Inflammatory macrophage treated with lipopolysaccharide for 4 hours (primary cell): ENCODE measurements at regions not wholly inside any gene's neighbourhood (a gene's known extent, or its start where the extent isn't known, plus 50 kb on each side); places are given as distances from the start of the nearest gene placed in this dataset.
"Not testable (repeated sequence)": the region's sequence is repeated elsewhere in the genome, so short reads cannot be mapped to it uniquely, and the experiment has no call there.

Experiments used
- DNase-seq: peaks from one replicate; pipeline ENCODE4 v3.0.0-alpha.2; 2020

DNA sequence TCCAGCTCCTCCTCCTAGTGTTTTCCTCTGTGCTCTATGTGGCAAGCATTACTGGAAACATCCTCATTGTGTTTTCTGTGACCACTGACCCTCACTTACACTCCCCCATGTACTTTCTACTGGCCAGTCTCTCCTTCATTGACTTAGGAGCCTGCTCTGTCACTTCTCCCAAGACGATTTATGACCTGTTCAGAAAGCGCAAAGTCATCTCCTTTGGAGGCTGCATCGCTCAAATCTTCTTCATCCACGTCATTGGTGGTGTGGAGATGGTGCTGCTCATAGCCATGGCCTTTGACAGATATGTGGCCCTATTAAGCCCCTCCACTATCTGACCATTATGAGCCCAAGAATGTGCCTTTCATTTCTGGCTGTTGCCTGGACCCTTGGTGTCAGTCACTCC lies 64.0 kb downstream of the OR4F15 start:
- DNase-seq: not testable (repeated sequence)

DNA sequence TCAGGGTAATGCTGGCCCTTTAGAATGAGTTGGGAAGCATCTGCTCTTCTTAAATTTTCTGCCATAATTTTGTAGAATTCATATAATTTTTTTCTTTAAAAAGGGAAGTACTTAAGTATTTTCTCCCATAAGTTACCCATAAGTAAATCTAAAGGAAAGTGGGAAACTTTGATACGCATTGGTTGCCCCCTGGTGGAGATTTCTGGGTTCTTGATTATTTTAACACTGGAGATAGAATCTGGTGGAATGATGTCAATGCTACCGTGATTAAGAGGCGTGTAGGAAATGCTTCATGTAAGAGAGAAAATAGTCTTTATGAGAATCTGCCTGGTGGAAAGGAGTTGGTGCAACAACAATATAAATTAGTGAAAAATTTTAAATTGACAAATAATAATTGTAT lies 65.6 kb downstream of the OR4F15 start:
- DNase-seq: not testable (repeated sequence)

DNA sequence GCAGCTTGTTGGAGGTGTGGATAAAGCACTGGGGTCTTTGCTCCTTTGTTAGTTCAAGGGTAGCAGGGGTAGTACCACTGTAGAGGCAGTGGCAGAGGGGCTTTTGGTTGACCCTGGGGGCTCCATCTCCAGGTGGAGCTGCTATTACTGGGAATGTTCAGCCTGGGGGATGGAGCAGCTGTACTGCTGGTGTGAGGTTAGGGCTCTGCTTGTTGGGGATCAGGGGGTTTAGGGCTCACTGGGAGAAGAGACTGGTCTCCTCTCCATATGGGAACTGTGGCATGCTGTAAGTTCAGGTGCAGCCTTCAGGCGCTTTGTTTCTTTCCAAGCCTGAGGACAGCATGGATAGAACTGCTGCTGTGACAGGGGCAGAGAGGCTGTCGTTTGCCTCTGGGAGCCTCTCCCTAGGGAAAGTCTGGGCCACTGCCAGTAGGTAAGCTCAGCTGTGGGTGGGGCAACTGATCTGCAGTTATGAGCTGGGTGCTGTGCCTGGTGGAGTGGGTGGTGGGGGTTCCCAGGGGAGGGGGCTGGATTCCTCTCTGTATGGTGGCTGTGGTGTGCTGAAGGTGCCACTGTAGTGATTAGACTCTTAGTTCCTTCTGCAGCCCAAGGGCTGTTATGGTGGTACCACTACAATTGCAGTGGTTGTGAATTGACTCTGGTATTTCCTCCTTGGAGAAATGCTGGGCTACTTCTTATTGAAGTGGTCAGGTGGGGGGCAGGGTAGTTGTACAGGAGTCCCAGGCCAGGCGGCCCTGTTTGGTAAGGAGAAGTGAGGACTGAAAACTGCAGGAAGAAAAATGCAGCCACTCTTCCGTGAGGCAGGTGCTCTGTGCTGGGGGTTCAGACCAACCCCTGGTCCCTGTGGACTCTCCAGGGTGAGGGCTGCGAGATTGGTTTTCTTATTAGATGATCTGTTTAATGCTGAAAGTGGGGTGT lies 100.6 kb downstream of the OR4F15 start:
- DNase-seq: not testable (repeated sequence)

- not testable (repeated sequence) for DNase-seq
These were observed 112.6 kb downstream of the OR4F15 start for GRCh38 chr15:101924554-101924953.

DNA sequence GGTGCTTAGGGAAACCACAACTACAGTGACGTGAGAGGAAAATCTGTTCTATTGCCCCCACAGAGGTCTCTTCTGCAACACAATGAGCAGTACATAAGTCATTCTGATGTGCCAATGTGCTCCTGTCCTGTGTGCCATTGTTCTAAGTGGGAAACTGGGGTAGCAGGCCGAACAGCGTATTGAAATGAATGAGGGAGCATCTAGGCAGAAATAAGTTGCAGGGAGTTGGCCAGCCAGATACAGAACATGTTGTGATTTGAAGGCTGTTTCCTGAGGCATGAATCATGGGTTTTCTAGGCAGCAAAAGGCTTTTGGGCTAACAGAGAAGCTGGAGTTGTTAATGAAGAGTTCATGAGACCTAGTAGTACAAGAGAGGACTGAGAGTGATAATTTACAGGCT lies 122.5 kb downstream of the OR4F15 start:
- DNase-seq: not testable (repeated sequence)

GRCh38 chr15:101937362-101937761 lies 125.4 kb downstream of the OR4F15 start:
- not testable (repeated sequence) for DNase-seq

DNA sequence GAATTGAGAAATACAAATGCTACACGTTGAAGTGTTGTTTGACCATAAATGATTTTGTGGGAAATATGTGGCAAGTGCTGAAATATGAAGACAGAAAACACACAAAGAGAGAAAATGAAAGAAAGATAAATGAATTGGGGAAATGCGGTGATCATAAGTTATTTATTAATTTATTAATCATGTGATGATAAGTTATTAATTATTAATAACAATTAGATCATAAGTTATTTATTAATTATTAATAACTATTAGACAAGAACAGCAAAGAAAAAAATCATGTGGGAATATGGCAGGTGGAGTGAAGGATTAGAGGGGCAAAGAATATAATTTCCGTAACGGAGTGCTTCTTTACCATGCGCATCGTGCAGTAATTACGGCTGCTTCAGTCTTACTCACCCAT lies 126.6 kb downstream of the OR4F15 start:
- not testable (repeated sequence) for DNase-seq

- DNase-seq: not testable (repeated sequence)
These were observed 133.9 kb downstream of the OR4F15 start for GRCh38 chr15:101945896-101946295.

- DNase-seq: not testable (repeated sequence)
These were observed 136.5 kb downstream of the OR4F15 start for GRCh38 chr15:101948491-101949010.

- DNase-seq: not testable (repeated sequence)
These were observed 137.5 kb downstream of the OR4F15 start for GRCh38 chr15:101949380-101950065.

- not testable (repeated sequence) for DNase-seq
These were observed 142.0 kb downstream of the OR4F15 start for GRCh38 chr15:101953993-101954392.

GRCh38 chr15:101955840-101956239 lies 143.8 kb downstream of the OR4F15 start:
- DNase-seq: not testable (repeated sequence)

GRCh38 chr15:101958656-101959055 lies 146.7 kb downstream of the OR4F15 start:
- DNase-seq: not testable (repeated sequence)

GRCh38 chr15:101961263-101961662 lies 149.3 kb downstream of the OR4F15 start:
- not testable (repeated sequence) for DNase-seq

- DNase-seq: not testable (repeated sequence)
These were observed 149.8 kb downstream of the OR4F15 start for GRCh38 chr15:101961765-101962164.

GRCh38 chr15:101963687-101964086 lies 151.7 kb downstream of the OR4F15 start:
- not testable (repeated sequence) for DNase-seq

DNA sequence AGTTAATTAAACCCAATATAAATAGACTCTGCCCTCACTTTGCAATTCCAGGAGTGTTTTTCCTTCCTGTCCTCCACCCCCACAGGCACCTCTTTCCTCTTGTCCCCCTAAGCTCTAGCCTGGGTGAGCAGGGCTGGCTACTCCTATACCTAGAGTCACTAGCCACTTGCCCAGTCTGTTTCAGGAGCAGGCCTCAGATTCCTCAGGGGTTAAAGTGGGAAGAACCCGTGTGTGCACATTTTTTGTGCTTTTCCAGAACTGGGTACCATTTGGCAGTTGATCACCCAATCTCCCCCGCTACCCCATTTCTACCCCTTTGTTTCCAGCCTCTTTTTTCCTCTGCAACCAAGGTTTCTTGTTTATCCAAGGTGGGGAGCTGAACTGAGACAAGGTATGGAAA lies 153.4 kb downstream of the OR4F15 start:
- not testable (repeated sequence) for DNase-seq

GRCh38 chr15:101965860-101966259 lies 153.9 kb downstream of the OR4F15 start:
- DNase-seq: not testable (repeated sequence)

DNA sequence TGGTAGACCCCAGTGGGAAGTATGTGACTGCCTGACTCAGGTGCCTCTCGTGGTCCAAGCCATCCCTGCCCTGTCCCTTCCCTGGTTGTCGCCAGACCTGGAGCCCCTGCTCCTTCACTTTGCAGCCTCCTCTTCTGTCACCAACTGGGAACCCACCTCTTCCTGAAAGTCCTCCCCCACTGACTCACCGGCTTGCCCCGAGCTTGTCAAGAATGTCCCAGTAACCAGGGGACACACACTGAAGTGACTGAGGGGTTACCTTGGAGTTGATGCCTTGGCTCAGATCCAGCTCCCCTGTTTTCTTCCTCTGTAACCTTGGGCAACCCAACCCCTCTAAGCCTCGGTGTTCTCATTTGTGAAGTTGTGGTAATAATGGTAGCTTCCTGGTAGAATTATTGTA lies 155.4 kb downstream of the OR4F15 start:
- not testable (repeated sequence) for DNase-seq

DNA sequence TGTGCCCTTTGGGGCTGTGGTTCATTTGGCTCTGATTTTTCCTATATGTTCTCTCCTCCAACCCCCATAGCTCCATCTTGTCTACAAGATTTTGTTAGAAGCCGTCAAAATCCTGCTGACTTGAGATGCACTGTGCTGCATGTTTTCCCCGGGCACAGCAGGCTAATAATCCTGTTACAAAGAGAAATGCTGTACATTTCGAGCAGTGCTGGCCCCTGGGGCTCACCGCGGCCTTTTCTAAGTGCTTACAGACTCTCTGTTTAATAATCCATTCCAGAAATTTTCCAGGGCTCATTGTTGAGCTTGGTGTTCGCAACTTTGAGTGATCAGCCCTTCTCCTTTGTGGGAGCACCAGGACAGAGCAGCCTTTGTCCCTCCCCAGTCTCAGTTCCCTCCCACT lies 158.6 kb downstream of the OR4F15 start:
- not testable (repeated sequence) for DNase-seq

DNA sequence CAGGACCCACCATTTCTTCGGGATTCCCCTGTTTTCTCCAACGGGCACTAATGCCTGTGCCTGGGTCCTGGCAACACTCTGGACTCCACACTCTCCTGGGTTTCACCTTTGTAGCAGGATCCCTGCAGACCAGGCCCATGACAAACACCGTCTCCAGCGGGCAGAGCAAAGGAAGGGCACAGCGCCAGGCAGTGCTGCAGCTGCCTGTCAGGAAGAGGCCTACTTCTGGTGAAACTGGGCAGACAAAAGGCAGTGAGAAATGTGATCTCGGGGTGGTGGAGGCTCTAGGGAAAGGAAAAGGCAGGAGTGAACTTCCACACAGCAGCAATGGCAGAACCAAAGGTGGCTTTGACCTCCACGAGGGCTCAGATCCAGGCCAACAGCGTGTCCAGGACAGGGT lies 165.3 kb downstream of the OR4F15 start:
- DNase-seq: not testable (repeated sequence)

DNA sequence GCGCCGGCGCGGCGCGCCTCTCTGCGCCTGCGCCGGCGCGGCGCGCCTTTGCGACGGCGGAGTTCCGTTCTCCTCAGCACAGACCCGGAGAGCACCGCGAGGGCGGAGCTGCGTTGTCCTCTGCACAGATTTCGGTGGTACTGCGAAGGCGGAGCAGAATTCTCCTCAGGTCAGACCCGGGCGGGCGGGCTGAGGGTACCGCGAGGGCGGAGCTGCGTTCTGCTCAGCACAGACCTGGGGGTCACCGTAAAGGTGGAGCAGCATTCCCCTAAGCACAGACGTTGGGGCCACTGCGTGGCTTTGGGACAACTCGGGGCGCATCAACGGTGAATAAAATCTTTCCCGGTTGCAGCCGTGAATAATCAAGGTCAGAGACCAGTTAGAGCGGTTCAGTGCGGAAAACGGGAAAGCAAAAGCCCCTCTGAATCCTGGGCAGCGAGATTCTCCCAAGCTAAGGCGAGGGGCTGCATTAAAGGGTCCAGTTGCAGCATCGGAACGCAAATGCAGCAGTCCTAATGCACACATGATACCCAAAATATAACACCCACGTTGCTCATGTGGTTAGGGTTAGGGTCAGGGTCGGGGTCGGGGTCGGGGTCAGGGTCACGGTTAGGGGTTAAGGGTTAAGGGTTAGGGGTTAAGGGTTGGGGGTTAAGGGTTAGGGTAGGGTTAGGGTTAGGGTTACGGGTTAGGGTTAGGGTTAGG lies 168.4 kb downstream of the OR4F15 start:
- peak; percentile 7 for DNase-seq
